ENCODE measurements at regions not wholly inside any gene's neighbourhood (a gene's known extent, or its start where the extent isn't known, plus 50 kb on each side); places are given as distances from the start of the nearest gene placed in this dataset.
"Not testable (repeated sequence)": the region's sequence is repeated elsewhere in the genome, so short reads cannot be mapped to it uniquely, and the experiment has no call there.

GRCh38 chr9:74085384-74086037 lies 411.6 kb upstream of the RORB start:
- not testable (repeated sequence) for DNase-seq (ENCODE audit: low read depth in 2 of 2)

GRCh38 chr9:74090921-74091320 lies 406.2 kb upstream of the RORB start:
- DNase-seq (ENCODE audit: low read depth in 2 of 2): not testable (repeated sequence)

GRCh38 chr9:74092491-74092834 lies 404.7 kb upstream of the RORB start:
- DNase-seq (ENCODE audit: low read depth in 2 of 2): no peak

GRCh38 chr9:74094037-74094436 lies 403.1 kb upstream of the RORB start:
- DNase-seq (ENCODE audit: low read depth in 2 of 2): not testable (repeated sequence)

GRCh38 chr9:74094766-74095165 lies 402.4 kb upstream of the RORB start:
- DNase-seq (ENCODE audit: low read depth in 2 of 2): no peak

GRCh38 chr9:74095925-74096324 lies 401.2 kb upstream of the RORB start:
- no peak for DNase-seq (ENCODE audit: low read depth in 2 of 2)

- DNase-seq (ENCODE audit: low read depth in 2 of 2): no peak
Observed at GRCh38 chr9:74096420-74096819, 400.7 kb upstream of the RORB start.

- no peak for DNase-seq (ENCODE audit: low read depth in 2 of 2)
Observed at GRCh38 chr9:74100042-74100441, 397.1 kb upstream of the RORB start.

- not testable (repeated sequence) for DNase-seq (ENCODE audit: low read depth in 2 of 2)
Observed at GRCh38 chr9:74102148-74102547, 395.0 kb upstream of the RORB start.

- no peak for DNase-seq (ENCODE audit: low read depth in 2 of 2)
Observed at GRCh38 chr9:74102702-74103101, 394.4 kb upstream of the RORB start.

- no peak for DNase-seq (ENCODE audit: low read depth in 2 of 2)
Observed at GRCh38 chr9:74107692-74108091, 389.4 kb upstream of the RORB start.

GRCh38 chr9:74115976-74116375 lies 381.2 kb upstream of the RORB start:
- DNase-seq (ENCODE audit: low read depth in 2 of 2): no peak

GRCh38 chr9:74117151-74117550 lies 380.0 kb upstream of the RORB start:
- no peak for DNase-seq (ENCODE audit: low read depth in 2 of 2)

- DNase-seq (ENCODE audit: low read depth in 2 of 2): no peak
Observed at GRCh38 chr9:74117731-74118130, 379.4 kb upstream of the RORB start.

GRCh38 chr9:74120061-74120460 lies 377.1 kb upstream of the RORB start:
- DNase-seq (ENCODE audit: low read depth in 2 of 2): no peak

- DNase-seq (ENCODE audit: low read depth in 2 of 2): no peak
Observed at GRCh38 chr9:74120470-74120869, 376.7 kb upstream of the RORB start.

- no peak for DNase-seq (ENCODE audit: low read depth in 2 of 2)
Observed at GRCh38 chr9:74122216-74122615, 374.9 kb upstream of the RORB start.

- DNase-seq (ENCODE audit: low read depth in 2 of 2): peak in 1 of 2 experiments; percentile 9
Observed at GRCh38 chr9:74122661-74123060, 374.5 kb upstream of the RORB start.

- DNase-seq (ENCODE audit: low read depth in 2 of 2): no peak
Observed at GRCh38 chr9:74125941-74126340, 371.2 kb upstream of the RORB start.

GRCh38 chr9:74132986-74133385 lies 364.1 kb upstream of the RORB start:
- DNase-seq (ENCODE audit: low read depth in 2 of 2): no peak

- DNase-seq (ENCODE audit: low read depth in 2 of 2): no peak
Observed at GRCh38 chr9:74133921-74134320, 363.2 kb upstream of the RORB start.

GRCh38 chr9:74138182-74138581 lies 359.0 kb upstream of the RORB start:
- DNase-seq (ENCODE audit: low read depth in 2 of 2): no peak

- DNase-seq (ENCODE audit: low read depth in 2 of 2): no peak
Observed at GRCh38 chr9:74140141-74140540, 357.0 kb upstream of the RORB start.

GRCh38 chr9:74147906-74148305 lies 349.2 kb upstream of the RORB start:
- DNase-seq (ENCODE audit: low read depth in 2 of 2): no peak
